NB4 (cell line): ENCODE measurements at regions not wholly inside any gene's neighbourhood (a gene's known extent, or its start where the extent isn't known, plus 50 kb on each side); places are given as distances from the start of the nearest gene placed in this dataset.
"Not testable (repeated sequence)": the region's sequence is repeated elsewhere in the genome, so short reads cannot be mapped to it uniquely, and the experiment has no call there.

Experiments used
- DNase-seq: peaks from one replicate; pipeline ENCODE4 v3.0.0; 2010; ENCODE audit warnings: low read depth
- H3K4me3 ChIP-seq: one replicate; pipeline ENCODE4 v1.5.1; 2011; ENCODE audit warnings: mild to moderate bottlenecking, low read depth, low read length, moderate library complexity

DNA sequence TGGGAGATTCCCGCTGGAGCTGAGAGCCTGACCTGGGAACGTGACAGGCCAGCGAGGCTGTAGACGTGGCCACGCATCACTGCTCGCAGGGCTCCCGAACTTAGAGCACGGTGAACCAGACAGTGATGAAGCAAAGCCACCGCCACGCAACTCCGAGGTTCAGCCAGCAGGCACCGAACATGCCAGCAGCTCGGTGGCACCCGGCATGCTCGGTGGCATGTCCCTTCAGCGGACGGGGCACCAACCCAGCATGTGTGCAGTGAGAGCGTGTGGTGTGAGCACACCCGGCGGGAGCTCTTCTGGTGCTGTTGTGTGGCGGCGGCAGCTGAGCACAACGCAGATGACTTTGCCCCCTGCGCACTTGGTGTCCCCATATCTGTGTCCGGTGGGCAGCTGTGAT is 4468.2 kb upstream of the TPTE start:
- DNase-seq, H3K4me3 ChIP-seq: not testable (repeated sequence)

GRCh38 chr21:6058997-6059396 is 4462.4 kb upstream of the TPTE start:
- not testable (repeated sequence) for H3K4me3 ChIP-seq, DNase-seq

GRCh38 chr21:6060054-6060681 is 4461.2 kb upstream of the TPTE start:
- not testable (repeated sequence) for DNase-seq, H3K4me3 ChIP-seq

GRCh38 chr21:6066320-6066985 is 4454.9 kb upstream of the TPTE start:
- not testable (repeated sequence) for DNase-seq, H3K4me3 ChIP-seq

GRCh38 chr21:6068098-6068831 is 4453.1 kb upstream of the TPTE start:
- not testable (repeated sequence) for DNase-seq, H3K4me3 ChIP-seq

GRCh38 chr21:6070213-6070612 is 4451.2 kb upstream of the TPTE start:
- H3K4me3 ChIP-seq, DNase-seq: not testable (repeated sequence)

GRCh38 chr21:6072691-6073090 is 4448.7 kb upstream of the TPTE start:
- not testable (repeated sequence) for DNase-seq, H3K4me3 ChIP-seq

- not testable (repeated sequence) for DNase-seq, H3K4me3 ChIP-seq
Observed at GRCh38 chr21:6073993-6074705, 4447.2 kb upstream of the TPTE start.

DNA sequence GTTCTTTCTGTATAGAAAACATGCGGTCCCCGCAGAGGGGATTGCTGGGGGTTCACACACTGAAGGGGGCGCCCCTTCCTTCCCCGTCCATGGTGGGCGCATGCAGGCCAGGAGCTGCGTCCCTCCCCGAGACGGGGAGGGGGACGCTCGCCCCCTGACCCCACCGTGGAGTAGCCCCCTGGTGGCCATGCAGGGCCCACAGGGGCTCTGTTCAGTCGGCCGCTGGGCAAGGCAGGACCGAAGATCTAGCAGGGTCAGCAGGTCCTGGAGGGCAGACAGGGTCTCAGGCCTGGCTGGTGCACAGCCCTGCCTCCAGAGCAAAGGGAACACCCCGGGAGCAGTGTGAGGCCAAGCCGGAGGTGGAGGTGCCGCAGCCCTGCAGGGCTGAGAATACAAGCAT is 4446.4 kb upstream of the TPTE start:
- not testable (repeated sequence) for DNase-seq

DNA sequence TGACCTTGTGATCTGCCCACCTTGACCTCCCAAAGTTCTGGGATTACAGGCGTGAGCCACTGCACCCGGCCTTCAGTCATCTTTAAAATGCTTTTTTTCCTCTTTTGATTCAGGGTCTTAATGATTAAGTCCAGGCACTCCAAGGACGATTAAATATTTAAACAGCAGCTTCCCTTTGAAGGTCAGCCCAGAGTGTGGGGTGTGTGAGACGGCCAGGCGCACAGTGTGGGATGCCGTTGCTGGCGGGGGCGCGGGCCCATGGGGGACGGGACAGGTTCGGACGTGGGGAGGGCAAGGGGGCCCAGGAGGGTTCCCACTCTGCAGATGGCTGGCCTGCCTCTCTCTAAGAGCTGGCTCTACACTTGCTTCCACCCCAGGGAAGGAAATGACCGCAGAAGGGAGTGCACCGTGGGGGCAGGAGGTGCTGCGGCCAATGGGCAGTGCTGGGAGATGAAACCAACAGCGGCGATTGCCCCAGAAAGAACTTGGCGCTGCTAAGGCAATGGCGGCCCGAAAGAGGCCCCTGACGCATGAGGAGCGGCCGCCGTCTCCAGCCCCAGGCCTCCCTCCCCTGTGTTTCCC is 4445.7 kb upstream of the TPTE start:
- not testable (repeated sequence) for DNase-seq, H3K4me3 ChIP-seq

More for the DNA sequence above, 4446.4 kb upstream of the TPTE start:
- H3K4me3 ChIP-seq = not testable (repeated sequence)

- not testable (repeated sequence) for H3K4me3 ChIP-seq, DNase-seq
Observed at GRCh38 chr21:6077358-6077757, 4444.0 kb upstream of the TPTE start.

- not testable (repeated sequence) for H3K4me3 ChIP-seq, DNase-seq
Observed at GRCh38 chr21:6078902-6079301, 4442.5 kb upstream of the TPTE start.

DNA sequence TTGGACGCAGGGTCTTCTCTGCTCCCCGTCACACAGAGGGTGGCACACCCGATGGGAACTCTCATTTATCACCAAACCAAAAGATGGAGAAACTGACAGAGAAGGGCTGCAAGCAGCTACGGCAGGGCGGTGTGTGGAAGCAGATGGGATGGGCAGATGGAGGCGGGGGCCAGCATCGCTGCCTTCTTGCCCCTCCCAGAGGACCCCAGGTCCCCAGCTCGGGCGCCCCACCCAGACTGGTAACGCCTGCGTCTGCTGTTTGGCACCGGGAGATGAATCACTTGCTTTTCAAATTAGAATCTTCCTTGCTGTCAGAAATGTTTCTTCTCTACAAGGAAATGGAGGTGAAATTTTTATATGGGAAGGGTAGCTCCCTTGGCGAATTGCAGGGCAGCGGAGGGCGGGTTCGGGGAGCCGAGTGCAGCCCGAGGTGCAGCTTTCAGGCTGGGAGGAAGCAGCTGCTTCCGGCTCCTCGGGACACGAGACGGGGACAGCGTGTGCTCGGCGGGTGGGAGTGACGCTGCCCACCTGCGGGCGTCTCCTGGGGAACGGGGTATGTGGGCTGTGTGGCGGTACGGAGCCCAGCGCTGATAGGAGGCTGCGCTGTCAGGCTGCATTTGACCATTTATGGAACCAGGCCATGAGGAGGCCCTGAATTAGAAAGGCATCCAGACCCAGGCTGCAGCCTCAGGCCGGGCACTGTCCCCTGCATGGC is 4440.3 kb upstream of the TPTE start:
- not testable (repeated sequence) for DNase-seq, H3K4me3 ChIP-seq

DNA sequence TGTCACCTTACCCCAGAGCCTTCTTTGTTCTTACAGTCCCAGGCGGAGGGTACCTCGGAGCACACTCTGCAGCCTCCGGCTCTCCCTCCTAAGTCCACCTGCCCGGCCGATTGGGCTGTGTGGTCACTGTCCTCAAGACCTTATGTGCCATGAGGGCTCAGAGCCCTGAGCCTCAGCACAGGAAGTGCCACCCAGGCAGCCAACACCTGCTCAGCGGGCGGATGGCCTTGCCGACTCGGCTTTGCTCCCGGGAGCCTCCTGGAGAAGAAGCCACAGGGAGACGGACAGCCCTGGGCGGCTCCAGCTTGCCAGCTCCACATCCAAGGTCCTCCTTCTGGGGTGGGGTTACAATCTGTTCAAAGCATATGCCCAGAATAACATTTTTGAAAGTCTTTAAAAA is 4439.2 kb upstream of the TPTE start:
- not testable (repeated sequence) for DNase-seq, H3K4me3 ChIP-seq

DNA sequence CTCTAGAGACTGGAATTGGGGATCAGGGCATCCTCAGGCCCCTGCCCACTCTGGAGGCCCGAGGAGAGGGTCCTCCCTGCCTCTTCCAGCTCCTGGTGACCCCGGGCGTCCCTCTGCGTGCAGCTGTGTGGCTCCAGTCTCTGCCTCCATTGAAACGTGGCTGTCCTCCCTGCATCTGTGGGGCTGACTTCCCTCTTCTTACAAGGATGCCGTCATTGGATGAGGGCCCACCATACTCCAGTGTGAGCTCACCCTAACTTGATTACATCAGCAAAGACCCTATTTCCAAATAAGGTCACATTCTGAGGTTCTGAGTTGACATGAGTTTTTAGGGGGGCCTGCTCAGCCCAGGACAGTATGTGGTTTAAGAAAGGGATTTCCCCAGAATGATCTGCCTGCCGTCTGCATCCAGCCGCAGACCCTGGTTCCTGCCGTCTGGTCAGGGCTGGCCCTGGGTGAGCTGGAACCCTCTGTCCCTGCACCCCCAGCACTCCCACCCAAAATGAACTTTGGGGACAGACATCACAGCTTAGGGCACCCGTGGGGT is 4437.7 kb upstream of the TPTE start:
- not testable (repeated sequence) for DNase-seq, H3K4me3 ChIP-seq

- H3K4me3 ChIP-seq, DNase-seq: not testable (repeated sequence)
Observed at GRCh38 chr21:6086038-6086437, 4435.3 kb upstream of the TPTE start.

- not testable (repeated sequence) for H3K4me3 ChIP-seq, DNase-seq
Observed at GRCh38 chr21:6087579-6088178, 4433.7 kb upstream of the TPTE start.
